ENCODE measurements at regions not wholly inside any gene's neighbourhood (a gene's known extent, or its start where the extent isn't known, plus 50 kb on each side); places are given as distances from the start of the nearest gene placed in this dataset.
"Not testable (repeated sequence)": the region's sequence is repeated elsewhere in the genome, so short reads cannot be mapped to it uniquely, and the experiment has no call there.

DNA sequence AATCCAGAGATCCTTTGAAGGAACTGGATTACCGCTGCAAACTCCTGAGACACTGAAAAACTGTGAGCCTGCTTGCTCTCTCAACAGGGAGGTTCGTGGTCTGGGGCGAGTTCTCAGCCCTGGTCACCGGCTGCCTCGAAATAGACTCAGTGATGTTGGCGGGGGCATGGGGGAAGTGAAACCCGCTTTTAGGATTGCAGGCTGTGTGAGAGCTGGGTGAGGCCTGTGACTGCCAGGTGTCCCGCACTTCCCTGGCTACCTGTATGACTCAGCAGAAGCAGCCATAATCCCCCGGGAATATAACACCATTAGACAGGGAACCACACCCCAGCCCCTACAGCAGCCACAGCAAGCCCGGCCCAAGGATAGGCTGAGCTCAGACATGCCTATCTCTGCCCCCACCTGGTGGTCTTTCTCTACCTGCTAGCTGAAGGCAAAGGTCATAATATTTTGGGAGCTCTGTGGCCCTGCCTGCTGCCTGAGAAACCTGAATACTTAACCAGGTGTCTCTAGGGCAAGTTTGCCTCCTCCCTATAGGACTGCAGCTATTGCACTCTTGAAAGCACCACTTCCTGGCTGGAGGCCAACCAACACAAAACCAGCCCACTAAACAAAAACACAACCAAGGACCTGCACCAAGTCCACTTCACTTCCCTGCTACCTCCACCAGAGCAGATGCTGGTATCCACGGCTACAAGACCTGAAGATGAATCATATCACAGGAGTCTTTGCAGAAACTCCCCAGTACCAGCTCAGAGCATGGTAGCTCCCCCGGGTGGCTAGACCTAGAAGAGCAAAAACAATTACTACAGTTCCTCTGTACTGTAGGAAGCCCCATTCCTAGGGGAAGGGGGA is 202.0 kb downstream of the RRAGB start:
- intact Hi-C loops (cut with micrococcal nuclease): no loop called here
- ChIA-PET POLR2A (ENCODE audit: partially characterized antibody) (no interaction called here), CTCF (ENCODE audit: partially characterized antibody) (no interaction called here)
- Histone ChIP-seq H3K4me3 (ENCODE audit: low read length in 2 of 2) (no peak overlapping the region), H3K4me1 (ENCODE audit: insufficient read depth, low read length) (no peaks in the 10 kb centered on the region), H3K27me3 (ENCODE audit: insufficient read depth, low read length) (no peaks in the 10 kb centered on the region), H3K9me3 (ENCODE audit: control insufficient read depth in 1 of 2, low read length in 2 of 2) (no peaks in the 10 kb centered on the region), H3K27ac (ENCODE audit: low read depth, low read length) (no peak overlapping the region), H3K36me3 (ENCODE audit: insufficient read depth, low read length) (no peaks in the 10 kb centered on the region)
- Mint-ChIP-seq H3K27ac (no peak overlapping the region), H3K9me3 (peaks cover 0 to 38% (median 17%) of the 10 kb centered on the region in 8 donors), H3K4me3 (no peak overlapping the region), H3K27me3 (no peaks in the 10 kb centered on the region), H3K4me1 (peaks cover 0 to 4% (median 1%) of the 10 kb centered on the region in 4 donors), H3K36me3 (peaks cover 11% of the 10 kb centered on the region in 2 donors)
- no peak for DNase-seq

DNA sequence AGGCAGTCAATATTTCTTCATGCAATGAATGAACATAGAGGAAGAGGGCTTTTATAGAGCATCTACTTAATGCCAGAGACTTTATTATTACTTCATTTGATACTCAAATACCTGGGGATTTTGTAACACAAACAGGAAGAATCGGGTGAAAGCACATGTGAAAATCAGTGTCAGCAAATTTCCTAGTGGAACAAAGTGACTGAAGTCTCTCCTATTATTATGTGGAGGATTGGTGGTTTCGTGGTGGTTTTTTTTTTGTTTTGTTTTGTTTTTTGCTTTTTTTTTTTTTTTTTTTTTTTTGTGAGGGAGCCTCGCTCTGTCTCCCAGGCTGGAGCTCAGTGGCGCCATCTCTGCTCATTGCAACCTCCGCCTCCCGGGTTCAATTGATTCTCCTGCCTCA is 207.0 kb downstream of the RRAGB start:
- H3K4me1 ChIP-seq (ENCODE audit: insufficient read depth, low read length): no peaks in the 10 kb centered on the region
- Mint-ChIP-seq H3K4me1 (peaks cover 0 to 4% (median 1%) of the 10 kb centered on the region in 4 donors), H3K4me3 (no peak overlapping the region), H3K36me3 (peaks cover 10 to 13% of the 10 kb centered on the region in 2 donors), H3K27ac (no peak overlapping the region), H3K27me3 (no peaks in the 10 kb centered on the region), H3K9me3 (peaks cover 0 to 46% (median 23%) of the 10 kb centered on the region in 8 donors)
- DNase-seq: no peak
- no peak overlapping the region for H3K27ac ChIP-seq (ENCODE audit: low read depth, low read length)
- POLR2A ChIA-PET (ENCODE audit: partially characterized antibody): no interaction called here
- intact Hi-C loops (cut with micrococcal nuclease): no loop called here
- no peaks in the 10 kb centered on the region for H3K9me3 ChIP-seq (ENCODE audit: control insufficient read depth in 1 of 2, low read length in 2 of 2)
- no peak overlapping the region for H3K4me3 ChIP-seq (ENCODE audit: low read length in 2 of 2)
- H3K27me3 ChIP-seq (ENCODE audit: insufficient read depth, low read length): no peaks in the 10 kb centered on the region
- CTCF ChIA-PET (ENCODE audit: partially characterized antibody): no interaction called here
- H3K36me3 ChIP-seq (ENCODE audit: insufficient read depth, low read length): no peaks in the 10 kb centered on the region

DNA sequence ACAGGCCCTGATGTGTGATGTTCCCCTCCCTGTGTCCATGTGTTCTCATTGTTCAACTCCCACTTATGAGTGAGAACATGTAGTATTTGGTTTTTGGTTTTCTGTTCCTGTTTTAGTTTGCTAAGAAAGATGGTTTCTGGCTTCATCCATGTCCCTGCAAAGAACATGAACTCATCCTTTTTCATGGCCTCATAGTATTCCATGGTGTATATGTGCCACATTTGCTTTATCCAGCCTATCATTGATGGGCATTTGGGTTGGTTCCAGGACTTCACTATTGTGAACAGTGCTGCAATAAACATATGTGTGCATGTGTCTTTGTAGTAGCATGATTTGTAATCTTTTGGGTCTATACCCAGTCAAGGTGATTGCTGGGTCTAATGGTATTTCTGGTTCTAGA is 211.0 kb downstream of the RRAGB start:
- H3K36me3 ChIP-seq (ENCODE audit: insufficient read depth, low read length); H3K27me3 ChIP-seq (ENCODE audit: insufficient read depth, low read length); H3K4me3 Mint-ChIP-seq; intact Hi-C loops (cut with micrococcal nuclease); H3K4me3 ChIP-seq (ENCODE audit: low read length in 2 of 2); CTCF ChIA-PET (ENCODE audit: partially characterized antibody); POLR2A ChIA-PET (ENCODE audit: partially characterized antibody); DNase-seq; H3K4me1 ChIP-seq (ENCODE audit: insufficient read depth, low read length); H3K27ac Mint-ChIP-seq; H3K27me3 Mint-ChIP-seq; H3K9me3 ChIP-seq (ENCODE audit: control insufficient read depth in 1 of 2, low read length in 2 of 2); H3K27ac ChIP-seq (ENCODE audit: low read depth, low read length); H3K4me1 Mint-ChIP-seq: not testable (repeated sequence)
- Mint-ChIP-seq H3K9me3 (peaks cover 0 to 46% (median 30%) of the 10 kb centered on the region in 8 donors), H3K36me3 (peaks cover 9 to 13% of the 10 kb centered on the region in 2 donors)
